K562 (cell line): ENCODE measurements at regions not wholly inside any gene's neighbourhood (a gene's known extent, or its start where the extent isn't known, plus 50 kb on each side); places are given as distances from the start of the nearest gene placed in this dataset.
A peak's percentile ranks its signal among the peaks of the same experiment; 100 is the strongest.

Experiments used
- ATAC-seq: fragments of 200-7000 bp; cut with Tn5 transposase; 3 replicates; pipeline ENCODE4 v1.9.1; 2020; ENCODE audit warnings: moderate library complexity
- BruUV-seq: library from RNA; stranded (reverse); fragments of 400-500 nt; replicated peaks from 2 replicates; lab custom pipeline; 2021; lab: Mats Ljungman, UMichigan
- CTCF ChIA-PET: fragments of 300-600 bp; formaldehyde crosslinking; extraction: SDS; loops from one replicate; lab custom pipeline; 2021; ENCODE audit warnings: low intra/inter-chr PET ratio; lab: Yijun Ruan, JAX
- POLR2A ChIA-PET: fragments of 300-600, 350-650 bp; sonication (Branson Sonifier 250); formaldehyde crosslinking; extraction: SDS; loops from one replicate; lab custom pipeline; 2021; ENCODE audit warnings: antibody characterized with exemption, inconsistent platforms; lab: Yijun Ruan, JAX
- DNase-seq, 4 experiments: peaks; one replicate each; pipeline versions ENCODE4 v3.0.0 to v3.0.0-alpha.2; 2011 to 2018; ENCODE audit warnings: low spot score in 3 of 4, mixed read lengths in 3 of 4; ENCODE audit errors: extremely low read depth in 1 of 4
- FAIRE-seq: peaks from 2 replicates; lab custom pipeline; 2011; peaks lifted over from hg19 to GRCh38; lab: Jason Lieb, UNC
- H2AFZ ChIP-seq: 2 replicates; pipeline ENCODE4 v1.6.0; 2011; ENCODE audit warnings: low read depth, low read length, control low read depth, inconsistent platforms
- H3K27ac ChIP-seq: fragments of 200-600 bp; 3 replicates; pipeline ENCODE4 v1.8.0; 2011; ENCODE audit warnings: low read depth, mild to moderate bottlenecking, control low read depth, inconsistent platforms, low read length, moderate library complexity, mixed read lengths; ENCODE audit errors: extremely low read depth
- H3K27me3 ChIP-seq, 2 experiments: fragments of 300-600 bp in 1 of 2; 2 replicates in 1 of 2; 3 replicates in 1 of 2; pipeline versions ENCODE4 v1.6.0 to v1.8.0; 2011; ENCODE audit warnings: inconsistent platforms in 2 of 2, low read length in 2 of 2, mild to moderate bottlenecking in 1 of 2, mixed read lengths in 1 of 2, moderate library complexity in 1 of 2; ENCODE audit not compliant: control insufficient read depth in 2 of 2, insufficient read depth in 2 of 2
- H3K36me3 ChIP-seq: fragments of 300-600 bp; 3 replicates; pipeline ENCODE4 v1.8.0; 2011; ENCODE audit warnings: mild to moderate bottlenecking, low read length, inconsistent platforms; ENCODE audit not compliant: control insufficient read depth, insufficient read depth
- H3K4me1 ChIP-seq, 2 experiments: fragments of 200-600 bp in 1 of 2; replicated peaks in 1 of 2; 2 replicates in 1 of 2; 3 replicates in 1 of 2; pipeline versions ENCODE4 v1.5.1 to v1.8.0; 2011; ENCODE audit warnings: inconsistent platforms in 2 of 2, low read length in 2 of 2, mild to moderate bottlenecking in 1 of 2, mixed read lengths in 1 of 2, moderate library complexity in 1 of 2; ENCODE audit not compliant: control insufficient read depth in 2 of 2, insufficient read depth in 2 of 2
- H3K4me2 ChIP-seq: 2 replicates; pipeline ENCODE4 v1.6.1; 2011; ENCODE audit warnings: low read length, control low read depth, inconsistent platforms, mixed read lengths; ENCODE audit not compliant: insufficient read depth
- H3K4me3 ChIP-seq: fragments of 200-600 bp; sonication (generic), shearing (Covaris generic); 2 replicates; pipeline ENCODE4 v1.5.1; 2016; ENCODE audit warnings: control low read depth, inconsistent platforms
- H3K79me2 ChIP-seq: fragments of 200-600 bp; 3 replicates; pipeline ENCODE4 v1.8.0; 2011; ENCODE audit warnings: low read length, inconsistent platforms; ENCODE audit not compliant: control insufficient read depth, insufficient read depth
- H3K9ac ChIP-seq, 2 experiments: 2 replicates each; pipeline versions ENCODE4 v1.6.0 to v1.6.1; 2011; ENCODE audit warnings: low read depth in 2 of 2, low read length in 2 of 2, control low read depth in 1 of 2, inconsistent platforms in 1 of 2, mild to moderate bottlenecking in 1 of 2, mixed read lengths in 1 of 2; ENCODE audit not compliant: insufficient read depth in 1 of 2
- H3K9me1 ChIP-seq: one replicate; pipeline ENCODE4 v1.6.0; 2011; ENCODE audit warnings: inconsistent platforms, mild to moderate bottlenecking, low read length, moderate library complexity; ENCODE audit not compliant: control insufficient read depth, insufficient read depth
- H3K9me3 ChIP-seq: replicated peaks from 2 replicates; pipeline ENCODE4 v1.5.1; 2011; ENCODE audit warnings: low read depth, low read length, inconsistent platforms; ENCODE audit not compliant: control insufficient read depth, insufficient read depth
- H4K20me1 ChIP-seq: replicated peaks from 2 replicates; pipeline ENCODE4 v1.6.1; 2011; ENCODE audit warnings: low read length, inconsistent platforms, mixed read lengths; ENCODE audit not compliant: control insufficient read depth, insufficient read depth
- CCAR2 ChIP-seq: fragments of 200-400 bp; formaldehyde crosslinking; IDR thresholded peaks from 2 replicates; pipeline ENCODE4 v1.6.1; 2017; ENCODE audit warnings: mild to moderate bottlenecking, low read depth, low read length
- E2F3 ChIP-seq: fragments of 250-450 bp; sonication (Bioruptor Pico); IDR thresholded peaks from 2 replicates; pipeline ENCODE4 v1.4.0; 2020; ENCODE audit warnings: mild to moderate bottlenecking
- HNRNPK ChIP-seq: fragments of 200-400 bp; formaldehyde crosslinking; IDR thresholded peaks from one replicate; pipeline ENCODE4 v1.6.1; 2018; ENCODE audit warnings: mild to moderate bottlenecking, low read depth, low read length; ENCODE audit not compliant: poor library complexity, severe bottlenecking
- KAT7 ChIP-seq: sonication (generic); formaldehyde crosslinking; IDR thresholded peaks from 2 replicates; pipeline ENCODE4 v1.8.0; 2022; ENCODE audit warnings: missing genetic modification reagents, mild to moderate bottlenecking, borderline replicate concordance
- PHTF2 ChIP-seq: fragments of 250-450 bp; sonication (Bioruptor Pico); IDR thresholded peaks from 2 replicates; pipeline ENCODE4 v1.5.0; 2021; ENCODE audit warnings: mild to moderate bottlenecking
- SMARCA4 ChIP-seq: fragments of 450-650 bp; IDR thresholded peaks from 2 replicates; pipeline ENCODE4 v1.6.1; 2016
- TEAD2 ChIP-seq: fragments of 450-650 bp; IDR thresholded peaks from 2 replicates; pipeline ENCODE4 v1.6.1; 2016; ENCODE audit warnings: missing genetic modification characterization, control low read depth, missing compliant biosample characterization
- ZMIZ1 ChIP-seq, 2 experiments: fragments of 150-350 bp in 1 of 2; IDR thresholded peaks; 2 replicates each; pipeline ENCODE4 v1.6.1; 2012 to 2016; ENCODE audit warnings: low read depth in 2 of 2, low read length in 2 of 2, mild to moderate bottlenecking in 1 of 2, moderate library complexity in 1 of 2
- ZNF12 ChIP-seq: sonication (generic); formaldehyde crosslinking; IDR thresholded peaks from 2 replicates; pipeline ENCODE4 v1.4.0; 2020; ENCODE audit warnings: mild to moderate bottlenecking, missing genetic modification reagents
- ZNF444 ChIP-seq: fragments of 250-450 bp; sonication (Bioruptor Pico); IDR thresholded peaks from 2 replicates; pipeline ENCODE4 v1.4.0; 2020; ENCODE audit warnings: mild to moderate bottlenecking, moderate library complexity
- WGBS: fragments of 100-300 bp; shearing (Covaris generic); methylation state at CpG from one replicate; pipeline ENCODE4 v1.1.6; 2016; ENCODE audit warnings: low coverage, mixed read lengths; ENCODE audit not compliant: insufficient coverage; ENCODE audit errors: missing lambda C conversion rate; 5-methylcytosine and 5-hydroxymethylcytosine counted together
- in situ Hi-C: fragments of 300-500 bp; cut with MboI; formaldehyde crosslinking; loops from 4 replicates; pipeline ENCODE4 v1.15.0; 2018; ENCODE audit warnings: inconsistent platforms, mixed read lengths
- intact Hi-C: fragments of 100-400 bp; cut with micrococcal nuclease; formaldehyde crosslinking; loops from 2 replicates; pipeline ENCODE4 v1.14.2; 2022
- TF ChIP-seq, protein P1 (sequence below), 2 experiments: fragments of 450-650 bp in 1 of 2; sonication (generic) in 1 of 2; formaldehyde crosslinking in 1 of 2; IDR thresholded peaks; 2 replicates each; pipeline versions ENCODE4 v1.7.1 to v1.9.0; 2016 to 2022; ENCODE audit warnings: inconsistent platforms in 1 of 2, mild to moderate bottlenecking in 1 of 2, missing genetic modification reagents in 1 of 2

DNA sequence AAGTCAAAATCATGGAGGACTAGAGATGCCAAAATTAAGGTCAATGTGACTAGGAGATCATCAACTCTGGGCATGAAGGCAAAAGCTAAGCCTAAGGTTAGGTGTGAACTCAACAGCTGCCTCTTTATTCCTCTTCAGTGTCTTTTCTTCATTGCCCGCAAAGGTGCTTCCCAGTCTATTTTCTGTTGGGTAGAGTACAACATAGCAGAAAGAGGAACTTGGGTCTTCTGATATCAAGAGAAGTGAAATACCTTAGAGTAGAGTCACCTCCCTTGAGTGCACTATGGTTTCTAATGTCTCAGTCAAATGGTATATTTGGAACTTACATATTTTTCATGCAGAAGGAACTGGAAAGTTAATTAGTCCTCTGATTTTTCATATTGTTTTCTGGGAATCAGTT, 122.5 kb upstream of the GRIN3A start:
- 67% methylated on average over 1 of the region's 1 CpG for WGBS
- no peak for FAIRE-seq
- ATAC-seq: 0 out of 3 replicates have a peak, but pooled peaks have one; percentile 26
- Histone ChIP-seq H3K9me3 (no peaks in the 10 kb centered on the region), H2AFZ (peak overlapping the region; percentile 8; the same call in 1 of the 2 replicates), H3K4me2 (no peak overlapping the region), H3K79me2 (no peaks in the 10 kb centered on the region), H3K4me1 (no peaks in the 10 kb centered on the region), H3K9ac (no peak overlapping the region), H3K27ac (no peak overlapping the region), H3K9me1 (no peaks in the 10 kb centered on the region), H4K20me1 (no peaks in the 10 kb centered on the region), H3K36me3 (no peaks in the 10 kb centered on the region), H3K27me3 (no peaks in the 10 kb centered on the region), H3K4me3 (no peak overlapping the region)
- DNase-seq: no peak
- intact Hi-C loops: no loop called here
- BruUV-seq: no TSS peak
- in situ Hi-C loops: no loop called here
- POLR2A ChIA-PET: no interaction called here
- CTCF ChIA-PET: no interaction called here
- TF ChIP-seq SMARCA4: no peak
- TF ChIP-seq HNRNPK: no peak
- TF ChIP-seq TEAD2 (tag): no peak
- no peak for TF ChIP-seq PHTF2
- TF ChIP-seq ZMIZ1 (IDR thresholded peaks at IDR 0.05; ENCODE audit: low read depth in 2 of 2, low read length in 2 of 2): no peak
- no peak for TF ChIP-seq KAT7
- TF ChIP-seq CCAR2: no peak
- no peak for TF ChIP-seq ZNF12
- no peak for TF ChIP-seq E2F3 (CRISPR knock-in tag)
- TF ChIP-seq, protein P1, sequence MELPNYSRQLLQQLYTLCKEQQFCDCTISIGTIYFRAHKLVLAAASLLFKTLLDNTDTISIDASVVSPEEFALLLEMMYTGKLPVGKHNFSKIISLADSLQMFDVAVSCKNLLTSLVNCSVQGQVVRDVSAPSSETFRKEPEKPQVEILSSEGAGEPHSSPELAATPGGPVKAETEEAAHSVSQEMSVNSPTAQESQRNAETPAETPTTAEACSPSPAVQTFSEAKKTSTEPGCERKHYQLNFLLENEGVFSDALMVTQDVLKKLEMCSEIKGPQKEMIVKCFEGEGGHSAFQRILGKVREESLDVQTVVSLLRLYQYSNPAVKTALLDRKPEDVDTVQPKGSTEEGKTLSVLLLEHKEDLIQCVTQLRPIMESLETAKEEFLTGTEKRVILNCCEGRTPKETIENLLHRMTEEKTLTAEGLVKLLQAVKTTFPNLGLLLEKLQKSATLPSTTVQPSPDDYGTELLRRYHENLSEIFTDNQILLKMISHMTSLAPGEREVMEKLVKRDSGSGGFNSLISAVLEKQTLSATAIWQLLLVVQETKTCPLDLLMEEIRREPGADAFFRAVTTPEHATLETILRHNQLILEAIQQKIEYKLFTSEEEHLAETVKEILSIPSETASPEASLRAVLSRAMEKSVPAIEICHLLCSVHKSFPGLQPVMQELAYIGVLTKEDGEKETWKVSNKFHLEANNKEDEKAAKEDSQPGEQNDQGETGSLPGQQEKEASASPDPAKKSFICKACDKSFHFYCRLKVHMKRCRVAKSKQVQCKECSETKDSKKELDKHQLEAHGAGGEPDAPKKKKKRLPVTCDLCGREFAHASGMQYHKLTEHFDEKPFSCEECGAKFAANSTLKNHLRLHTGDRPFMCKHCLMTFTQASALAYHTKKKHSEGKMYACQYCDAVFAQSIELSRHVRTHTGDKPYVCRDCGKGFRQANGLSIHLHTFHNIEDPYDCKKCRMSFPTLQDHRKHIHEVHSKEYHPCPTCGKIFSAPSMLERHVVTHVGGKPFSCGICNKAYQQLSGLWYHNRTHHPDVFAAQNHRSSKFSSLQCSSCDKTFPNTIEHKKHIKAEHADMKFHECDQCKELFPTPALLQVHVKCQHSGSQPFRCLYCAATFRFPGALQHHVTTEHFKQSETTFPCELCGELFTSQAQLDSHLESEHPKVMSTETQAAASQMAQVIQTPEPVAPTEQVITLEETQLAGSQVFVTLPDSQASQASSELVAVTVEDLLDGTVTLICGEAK (IDR thresholded peaks at IDR 0.05): no peak
- TF ChIP-seq, protein P1 (CRISPR knock-in tag; IDR thresholded peaks at IDR 0.05): no peak
- no peak for TF ChIP-seq ZNF444 (CRISPR knock-in tag)
